ENCODE measurements at regions not wholly inside any gene's neighbourhood (a gene's known extent, or its start where the extent isn't known, plus 50 kb on each side); places are given as distances from the start of the nearest gene placed in this dataset.

DNA sequence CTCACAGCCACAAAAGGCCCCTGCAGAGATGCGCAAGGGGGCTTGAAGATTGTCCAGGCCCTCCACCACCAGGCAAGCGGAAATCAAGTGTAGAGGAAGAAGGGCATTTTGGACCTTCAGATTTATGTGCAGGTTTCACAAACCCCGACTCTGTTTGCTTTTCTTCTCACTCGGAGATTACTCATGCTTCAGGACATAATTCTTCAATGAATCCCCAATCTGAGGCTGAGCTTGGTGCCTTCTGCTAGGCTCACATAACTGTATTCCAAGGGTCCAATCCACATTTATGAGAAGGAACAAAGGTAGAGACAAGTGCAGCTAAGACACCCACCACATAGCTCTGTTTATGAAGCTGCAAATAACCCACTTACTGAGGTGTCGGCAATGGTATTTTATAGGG, 50.6 kb upstream of the NMNAT3 start:
- TF ChIP-seq TAF1 (IDR thresholded peaks at IDR 0.05; ENCODE audit: low read depth, low read length) (no peak), POLR2A (IDR thresholded peaks at IDR 0.05; ENCODE audit: low read depth, low read length) (no peak), POLR2AphosphoS5 (IDR thresholded peaks at IDR 0.05; ENCODE audit: low read depth, low read length) (no peak)

Data from GM12891 (cell line).